Naive thymus-derived CD4-positive, alpha-beta T cell (primary cell): ENCODE measurements at regions not wholly inside any gene's neighbourhood (a gene's known extent, or its start where the extent isn't known, plus 50 kb on each side); places are given as distances from the start of the nearest gene placed in this dataset.
"Not testable (repeated sequence)": the region's sequence is repeated elsewhere in the genome, so short reads cannot be mapped to it uniquely, and the experiment has no call there.

Source experiments
- ATAC-seq: fragments of 150-1000 bp; cut with Tn5 transposase; 2 replicates; pipeline ENCODE4 v1.10.0; 2021; ENCODE audit warnings: mild to moderate bottlenecking, moderate library complexity
- CTCF ChIA-PET: fragments of 350-600 bp; sonication (Branson Sonifier 250); formaldehyde crosslinking; loops from one replicate; lab custom pipeline; 2021; ENCODE audit warnings: antibody characterized with exemption; lab: Charles Lee
- POLR2A ChIA-PET: fragments of 350-600 bp; sonication (Branson Sonifier 250); formaldehyde crosslinking; loops from one replicate; lab custom pipeline; 2021; ENCODE audit warnings: antibody characterized with exemption, inconsistent platforms; lab: Charles Lee
- DNase-seq, 9 donors: peaks; one replicate each; pipeline versions ENCODE4 v3.0.0 to v3.0.0-alpha.2; 2020 to 2022; ENCODE audit warnings: mixed read lengths in 1 of 9
- H3K27ac ChIP-seq: one replicate; pipeline ENCODE4 v1.7.0; 2013; ENCODE audit warnings: mild to moderate bottlenecking, low read depth, low read length, moderate library complexity
- H3K27me3 ChIP-seq, 2 donors: one replicate each; pipeline ENCODE4 v1.7.0; 2013; ENCODE audit warnings: low read length in 2 of 2, mild to moderate bottlenecking in 2 of 2, moderate library complexity in 2 of 2; ENCODE audit not compliant: control insufficient read depth in 2 of 2, insufficient read depth in 2 of 2
- H3K36me3 ChIP-seq, 3 experiments: 1 replicate in 2 of 3; 2 replicates in 1 of 3; pipeline ENCODE4 v1.7.0; 2013; ENCODE audit warnings: low read length in 3 of 3, mild to moderate bottlenecking in 3 of 3, moderate library complexity in 1 of 3; ENCODE audit not compliant: insufficient read depth in 3 of 3, control insufficient read depth in 2 of 3
- H3K4me1 ChIP-seq, 2 donors: one replicate each; pipeline ENCODE4 v1.7.0; 2013; ENCODE audit warnings: low read length in 2 of 2, mild to moderate bottlenecking in 2 of 2, moderate library complexity in 1 of 2; ENCODE audit not compliant: control insufficient read depth in 2 of 2, insufficient read depth in 2 of 2
- H3K4me3 ChIP-seq: 2 replicates; pipeline ENCODE4 v1.7.0; 2013; ENCODE audit warnings: mild to moderate bottlenecking, low read length
- H3K9me3 ChIP-seq, 3 experiments: 1 replicate in 2 of 3; 2 replicates in 1 of 3; pipeline ENCODE4 v1.7.0; 2013; ENCODE audit warnings: low read length in 3 of 3; ENCODE audit not compliant: control insufficient read depth in 2 of 3
- H3K27ac Mint-ChIP-seq, 9 donors: one replicate each; pipeline ENCODE4 v1.8.0; 2020 to 2022; ENCODE audit warnings: mixed read lengths in 9 of 9, mild to moderate bottlenecking in 8 of 9, moderate library complexity in 5 of 9, inconsistent platforms in 2 of 9
- H3K27me3 Mint-ChIP-seq, 5 donors: one replicate each; pipeline ENCODE4 v1.8.0; 2021 to 2022; ENCODE audit warnings: mixed read lengths in 5 of 5, mild to moderate bottlenecking in 1 of 5
- H3K36me3 Mint-ChIP-seq, 5 donors: one replicate each; pipeline ENCODE4 v1.8.0; 2020 to 2022; ENCODE audit warnings: mixed read lengths in 5 of 5, mild to moderate bottlenecking in 3 of 5, inconsistent platforms in 1 of 5
- H3K4me1 Mint-ChIP-seq, 7 donors: one replicate each; pipeline ENCODE4 v1.8.0; 2020 to 2022; ENCODE audit warnings: mixed read lengths in 7 of 7, mild to moderate bottlenecking in 3 of 7, inconsistent platforms in 1 of 7
- H3K4me3 Mint-ChIP-seq, 10 donors: one replicate each; pipeline ENCODE4 v1.8.0; 2020 to 2022; ENCODE audit warnings: mild to moderate bottlenecking in 10 of 10, mixed read lengths in 10 of 10, moderate library complexity in 6 of 10, inconsistent platforms in 2 of 10
- H3K9me3 Mint-ChIP-seq, 11 donors: one replicate each; pipeline ENCODE4 v1.8.0; 2020 to 2022; ENCODE audit warnings: mixed read lengths in 11 of 11, mild to moderate bottlenecking in 4 of 11, inconsistent platforms in 1 of 11, moderate library complexity in 1 of 11
- intact Hi-C, 2 donors: fragments of 100-400 bp; cut with micrococcal nuclease; formaldehyde crosslinking; loops; one replicate each; pipeline ENCODE4 v1.15.1; 2023

DNA sequence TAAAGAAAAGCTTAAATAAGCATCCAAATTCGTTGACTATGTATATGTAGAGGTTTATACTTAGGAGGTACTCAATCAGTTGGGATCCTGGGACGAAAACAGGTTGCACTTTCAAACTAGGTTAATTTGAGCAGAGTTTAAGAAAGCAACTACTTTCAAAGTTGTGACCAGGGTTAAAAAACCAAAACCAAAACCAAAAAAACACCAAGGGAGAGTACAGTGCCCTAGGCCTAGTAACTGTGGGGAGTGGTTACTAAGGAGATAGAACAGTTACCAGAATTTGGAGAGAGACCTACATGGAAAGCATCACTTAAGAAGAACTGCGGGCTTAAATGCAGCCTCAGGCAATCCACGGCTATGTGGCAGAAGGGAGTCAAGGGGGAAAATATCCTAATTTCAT is 148.3 kb downstream of the JRKL start:
- H3K4me3 Mint-ChIP-seq: no peak overlapping the region
- H3K27me3 Mint-ChIP-seq: peaks cover 0 to 13% (median 3%) of the 10 kb centered on the region in 5 donors
- DNase-seq (no peak), ATAC-seq (no peak)
- H3K9me3 ChIP-seq: no peaks in the 10 kb centered on the region
- H3K27ac ChIP-seq: no peak overlapping the region
- H3K4me1 ChIP-seq: no peaks in the 10 kb centered on the region
- H3K4me1 Mint-ChIP-seq: no peaks in the 10 kb centered on the region
- H3K27ac Mint-ChIP-seq: no peak overlapping the region
- peaks cover 0 to 5% (median 3%) of the 10 kb centered on the region in 11 donors for H3K9me3 Mint-ChIP-seq
- POLR2A ChIA-PET: no interaction called here
- peaks cover 0 to 3% (median 0%) of the 10 kb centered on the region in 5 donors for H3K36me3 Mint-ChIP-seq
- intact Hi-C loops: no loop called here
- H3K4me3 ChIP-seq: no peak overlapping the region
- no peaks in the 10 kb centered on the region for H3K36me3 ChIP-seq
- H3K27me3 ChIP-seq: no peaks in the 10 kb centered on the region
- CTCF ChIA-PET: no interaction called here

DNA sequence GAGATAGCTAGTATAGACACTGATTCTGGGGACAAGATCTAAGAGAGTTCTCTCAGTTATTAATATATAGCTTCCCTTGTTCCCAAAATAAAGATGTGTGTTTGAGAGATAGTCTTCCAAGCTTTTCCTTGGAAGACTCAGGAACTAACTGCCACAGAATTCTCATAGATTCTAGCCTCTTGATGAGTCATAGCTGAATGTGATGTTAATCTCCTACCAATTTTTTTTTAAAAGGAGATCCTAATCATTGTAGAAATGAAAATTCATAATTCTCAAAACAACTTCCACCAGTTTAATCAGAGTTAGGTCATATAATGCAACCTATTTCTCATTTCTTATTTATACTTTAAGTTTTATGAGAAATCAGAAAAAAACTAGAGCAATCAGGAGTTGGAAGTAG is 148.8 kb downstream of the JRKL start:
- Mint-ChIP-seq H3K36me3 (no peaks in the 10 kb centered on the region), H3K9me3 (peaks cover 0 to 5% (median 0%) of the 10 kb centered on the region in 11 donors), H3K4me3 (no peak overlapping the region), H3K27ac (no peak overlapping the region), H3K4me1 (no peaks in the 10 kb centered on the region), H3K27me3 (peaks cover 0 to 13% (median 3%) of the 10 kb centered on the region in 5 donors)
- H3K36me3 ChIP-seq: no peaks in the 10 kb centered on the region
- ATAC-seq: no peak
- POLR2A ChIA-PET: no interaction called here
- H3K4me3 ChIP-seq: no peak overlapping the region
- intact Hi-C loops: no loop called here
- CTCF ChIA-PET: no interaction called here
- no peak for DNase-seq
- no peaks in the 10 kb centered on the region for H3K27me3 ChIP-seq
- no peaks in the 10 kb centered on the region for H3K9me3 ChIP-seq
- no peak overlapping the region for H3K27ac ChIP-seq
- no peaks in the 10 kb centered on the region for H3K4me1 ChIP-seq

DNA sequence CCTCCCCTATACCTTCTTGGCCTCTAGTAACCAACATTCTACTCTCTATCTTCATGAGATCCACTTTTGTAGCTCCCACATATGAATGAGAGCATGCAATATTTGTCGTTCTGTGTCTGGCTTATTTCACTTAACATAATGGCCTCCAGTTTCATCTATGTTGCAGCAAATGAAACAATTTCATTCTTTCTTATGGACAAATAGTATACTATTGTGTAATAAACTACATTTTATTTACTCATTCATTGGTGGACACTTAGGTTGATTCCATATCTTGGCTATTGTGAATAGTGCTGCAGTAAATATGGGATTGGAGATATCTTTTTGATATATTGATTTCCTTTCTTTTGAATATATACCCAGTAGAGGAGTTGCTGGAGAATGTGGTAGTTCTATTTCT is 151.1 kb downstream of the JRKL start:
- peaks cover 0 to 4% (median 0%) of the 10 kb centered on the region in 11 donors for H3K9me3 Mint-ChIP-seq
- no peaks in the 10 kb centered on the region for H3K4me1 ChIP-seq
- no peaks in the 10 kb centered on the region for H3K36me3 ChIP-seq
- ChIA-PET CTCF (no interaction called here), POLR2A (no interaction called here)
- no peak overlapping the region for H3K4me3 ChIP-seq
- no peak overlapping the region for H3K27ac ChIP-seq
- no peak for DNase-seq
- H3K4me1 Mint-ChIP-seq: no peaks in the 10 kb centered on the region
- no peak overlapping the region for H3K27ac Mint-ChIP-seq
- no peaks in the 10 kb centered on the region for H3K27me3 ChIP-seq
- intact Hi-C loops: no loop called here
- no peak overlapping the region for H3K4me3 Mint-ChIP-seq
- ATAC-seq: no peak
- no peaks in the 10 kb centered on the region for H3K9me3 ChIP-seq
- peaks cover 0 to 16% (median 3%) of the 10 kb centered on the region in 5 donors for H3K27me3 Mint-ChIP-seq
- no peaks in the 10 kb centered on the region for H3K36me3 Mint-ChIP-seq

DNA sequence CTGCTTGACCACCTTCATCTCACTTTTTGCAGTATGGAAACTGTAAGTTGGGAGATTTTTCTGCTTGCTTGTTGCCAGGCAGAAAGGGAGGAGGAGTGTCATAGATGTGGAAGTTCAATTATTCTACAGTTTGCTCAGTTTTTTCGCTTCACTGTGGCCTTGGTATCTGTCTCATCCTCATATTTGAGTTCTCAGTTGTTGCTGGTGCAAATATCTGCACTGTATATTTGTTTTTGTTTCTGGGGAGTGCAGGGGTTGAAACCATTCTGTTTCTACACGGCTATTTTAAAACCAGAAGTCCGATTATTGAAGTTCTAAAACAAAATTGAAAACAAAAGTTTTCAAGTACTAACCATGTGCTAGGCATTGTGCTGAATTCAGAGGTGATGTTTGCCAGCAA is 153.4 kb downstream of the JRKL start:
- H3K4me3 Mint-ChIP-seq: no peak overlapping the region
- CTCF ChIA-PET: no interaction called here

DNA sequence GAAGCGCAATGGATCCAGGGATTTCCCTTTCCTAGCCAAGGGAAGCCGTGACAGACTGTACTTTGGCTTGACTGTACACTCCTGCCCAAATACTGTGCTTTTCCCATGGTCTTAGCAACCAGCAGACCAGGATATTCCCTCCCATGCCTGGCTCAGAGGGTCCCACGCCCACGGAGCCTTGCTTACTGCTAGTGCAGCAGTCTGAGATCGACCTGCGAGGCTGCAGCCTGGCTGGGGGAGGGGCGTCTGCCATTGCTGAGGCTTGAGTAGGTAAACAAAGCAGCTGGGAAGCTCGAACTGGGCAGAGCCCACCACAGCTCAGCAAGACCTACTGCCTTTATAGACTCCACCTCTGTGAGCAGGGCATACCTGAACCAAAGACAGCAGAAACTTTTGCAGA is 155.4 kb downstream of the JRKL start:
- POLR2A ChIA-PET, H3K4me3 Mint-ChIP-seq, intact Hi-C loops, H3K4me3 ChIP-seq, H3K36me3 Mint-ChIP-seq, H3K9me3 ChIP-seq, DNase-seq, H3K27ac Mint-ChIP-seq, H3K27me3 ChIP-seq, H3K9me3 Mint-ChIP-seq, CTCF ChIA-PET, ATAC-seq, H3K27ac ChIP-seq, H3K4me1 ChIP-seq, H3K4me1 Mint-ChIP-seq, H3K36me3 ChIP-seq: not testable (repeated sequence)
- H3K27me3 Mint-ChIP-seq: peaks cover 0 to 23% (median 7%) of the 10 kb centered on the region in 5 donors

More for the DNA sequence above, 153.4 kb downstream of the JRKL start:
- H3K36me3 Mint-ChIP-seq: no peaks in the 10 kb centered on the region
- H3K27ac ChIP-seq: no peak overlapping the region
- H3K27ac Mint-ChIP-seq: no peak overlapping the region
- H3K4me1 ChIP-seq: no peaks in the 10 kb centered on the region
- H3K27me3 ChIP-seq: no peaks in the 10 kb centered on the region
- POLR2A ChIA-PET: no interaction called here
- H3K4me1 Mint-ChIP-seq: no peaks in the 10 kb centered on the region
- intact Hi-C loops: no loop called here
- no peaks in the 10 kb centered on the region for H3K36me3 ChIP-seq
- ATAC-seq: no peak
- H3K27me3 Mint-ChIP-seq: peaks cover 0 to 23% (median 7%) of the 10 kb centered on the region in 5 donors
- DNase-seq: no peak
- H3K4me3 ChIP-seq: no peak overlapping the region
- no peaks in the 10 kb centered on the region for H3K9me3 ChIP-seq
- peaks cover 0 to 4% (median 0%) of the 10 kb centered on the region in 11 donors for H3K9me3 Mint-ChIP-seq

DNA sequence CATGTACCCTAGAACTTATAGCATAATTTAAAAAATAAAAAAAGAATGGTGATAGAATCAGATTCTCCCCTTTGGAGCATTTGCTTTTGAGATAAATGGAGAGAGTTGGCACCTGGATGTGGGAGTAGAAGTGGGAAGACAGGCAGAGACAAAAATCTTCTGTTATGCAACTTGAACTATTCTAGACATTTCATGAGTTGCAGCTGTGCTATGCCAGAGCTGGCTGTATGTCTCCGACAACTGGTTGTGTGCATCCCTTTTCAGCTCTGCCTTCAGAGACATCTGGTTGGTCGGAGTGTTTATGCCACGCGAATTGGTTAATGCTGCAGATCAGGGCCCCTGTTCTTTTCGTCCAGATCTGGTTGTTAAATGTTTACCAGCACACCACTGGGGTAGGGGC is 161.3 kb downstream of the JRKL start:
- Histone ChIP-seq H3K9me3 (no peaks in the 10 kb centered on the region), H3K4me3 (no peak overlapping the region), H3K27me3 (no peaks in the 10 kb centered on the region), H3K4me1 (no peaks in the 10 kb centered on the region), H3K36me3 (no peaks in the 10 kb centered on the region), H3K27ac (no peak overlapping the region)
- H3K36me3 Mint-ChIP-seq: no peaks in the 10 kb centered on the region
- H3K4me3 Mint-ChIP-seq: no peak overlapping the region
- H3K4me1 Mint-ChIP-seq: no peaks in the 10 kb centered on the region
- CTCF ChIA-PET: no interaction called here
- intact Hi-C loops: no loop called here
- H3K9me3 Mint-ChIP-seq: peaks cover 0 to 6% (median 2%) of the 10 kb centered on the region in 11 donors
- POLR2A ChIA-PET: no interaction called here
- no peak overlapping the region for H3K27ac Mint-ChIP-seq
- peaks cover 0 to 5% (median 1%) of the 10 kb centered on the region in 5 donors for H3K27me3 Mint-ChIP-seq
- DNase-seq (no peak), ATAC-seq (no peak)

DNA sequence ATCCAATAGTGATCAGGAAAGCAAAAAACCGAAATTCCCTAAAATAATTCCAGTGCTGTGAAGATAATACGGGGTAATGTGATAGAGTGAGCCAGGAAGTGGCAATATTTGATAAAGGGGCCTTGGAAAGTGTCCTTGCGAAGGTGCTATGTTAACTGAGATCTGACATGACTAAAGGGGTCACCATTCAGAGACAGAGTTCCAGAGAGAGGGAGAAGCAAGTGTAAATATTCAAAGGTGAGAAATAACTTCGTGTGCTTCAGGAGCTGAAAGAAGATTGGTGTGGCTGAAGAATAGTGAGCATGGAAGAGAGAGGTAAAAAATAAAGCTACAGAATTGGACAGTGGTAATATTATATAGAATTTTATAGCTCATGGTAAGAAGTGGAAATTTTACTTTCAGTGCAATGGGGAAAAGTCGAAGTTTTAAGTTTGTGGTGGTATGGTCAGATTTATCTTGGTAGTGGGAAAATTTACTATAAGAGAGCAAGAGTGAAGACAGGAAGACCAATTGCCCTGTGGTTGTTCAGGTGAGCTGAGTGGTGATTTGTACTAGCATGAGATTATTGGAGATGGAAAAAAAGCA is 164.5 kb downstream of the JRKL start:
- no peak for DNase-seq

More for the DNA sequence above, 164.5 kb downstream of the JRKL start:
- Histone ChIP-seq H3K4me3 (no peak overlapping the region), H3K27me3 (no peaks in the 10 kb centered on the region), H3K9me3 (no peaks in the 10 kb centered on the region), H3K27ac (no peak overlapping the region), H3K36me3 (no peaks in the 10 kb centered on the region), H3K4me1 (no peaks in the 10 kb centered on the region)
- ChIA-PET POLR2A (no interaction called here), CTCF (no interaction called here)
- intact Hi-C loops: no loop called here
- no peak overlapping the region for H3K4me3 Mint-ChIP-seq
- no peaks in the 10 kb centered on the region for H3K36me3 Mint-ChIP-seq
- no peak overlapping the region for H3K27ac Mint-ChIP-seq
- peaks cover 0 to 4% (median 0%) of the 10 kb centered on the region in 5 donors for H3K27me3 Mint-ChIP-seq
- H3K9me3 Mint-ChIP-seq: peaks cover 0 to 6% (median 4%) of the 10 kb centered on the region in 11 donors
- no peak for ATAC-seq
- H3K4me1 Mint-ChIP-seq: no peaks in the 10 kb centered on the region
